CD8-positive, alpha-beta memory T cell (primary cell): ENCODE measurements at regions not wholly inside any gene's neighbourhood (a gene's known extent, or its start where the extent isn't known, plus 50 kb on each side); places are given as distances from the start of the nearest gene placed in this dataset.
A peak's percentile ranks its signal among the peaks of the same experiment; 100 is the strongest.

ENCODE experiments used
- CTCF ChIA-PET: fragments of 350-600 bp; sonication (Branson Sonifier 250); formaldehyde crosslinking; loops from one replicate; lab custom pipeline; 2021; ENCODE audit warnings: antibody characterized with exemption; lab: Charles Lee
- POLR2A ChIA-PET: fragments of 350-600 bp; sonication (Branson Sonifier 250); formaldehyde crosslinking; loops from one replicate; lab custom pipeline; 2021; ENCODE audit warnings: antibody characterized with exemption; lab: Charles Lee
- DNase-seq, 5 donors: peaks; one replicate each; pipeline versions ENCODE4 v3.0.0 to v3.0.0-alpha.2; 2020 to 2022; ENCODE audit warnings: mixed read lengths in 1 of 5
- H3K27ac ChIP-seq: one replicate; pipeline ENCODE4 v1.7.0; 2013; ENCODE audit warnings: low read depth, mild to moderate bottlenecking, low read length, moderate library complexity
- H3K27me3 ChIP-seq: 2 replicates; pipeline ENCODE4 v1.7.0; 2013; ENCODE audit warnings: low read length, mild to moderate bottlenecking; ENCODE audit not compliant: insufficient read depth, poor library complexity, severe bottlenecking
- H3K36me3 ChIP-seq: 2 replicates; pipeline ENCODE4 v1.7.0; 2013; ENCODE audit warnings: mild to moderate bottlenecking, low read length, moderate library complexity; ENCODE audit not compliant: insufficient read depth
- H3K4me1 ChIP-seq: 2 replicates; pipeline ENCODE4 v1.7.0; 2013; ENCODE audit warnings: mild to moderate bottlenecking, low read length, moderate library complexity; ENCODE audit not compliant: insufficient read depth
- H3K4me3 ChIP-seq: 2 replicates; pipeline ENCODE4 v1.7.0; 2013; ENCODE audit warnings: mild to moderate bottlenecking, low read length
- H3K9me3 ChIP-seq: 2 replicates; pipeline ENCODE4 v1.7.0; 2013; ENCODE audit warnings: mild to moderate bottlenecking, low read length
- H3K27ac Mint-ChIP-seq, 8 donors: one replicate each; pipeline ENCODE4 v1.8.0; 2020 to 2021; ENCODE audit warnings: mixed read lengths in 8 of 8, mild to moderate bottlenecking in 6 of 8, inconsistent platforms in 3 of 8, moderate library complexity in 3 of 8
- H3K27me3 Mint-ChIP-seq, 2 donors: one replicate each; pipeline ENCODE4 v1.8.0; 2020 to 2021; ENCODE audit warnings: mixed read lengths in 2 of 2, mild to moderate bottlenecking in 1 of 2, moderate library complexity in 1 of 2
- H3K36me3 Mint-ChIP-seq, 3 donors: one replicate each; pipeline ENCODE4 v1.8.0; 2020 to 2021; ENCODE audit warnings: mixed read lengths in 3 of 3, inconsistent platforms in 1 of 3, mild to moderate bottlenecking in 1 of 3
- H3K4me1 Mint-ChIP-seq, 3 donors: one replicate each; pipeline ENCODE4 v1.8.0; 2020 to 2021; ENCODE audit warnings: mixed read lengths in 3 of 3, inconsistent platforms in 1 of 3, mild to moderate bottlenecking in 1 of 3
- H3K4me3 Mint-ChIP-seq, 7 donors: one replicate each; pipeline ENCODE4 v1.8.0; 2020 to 2021; ENCODE audit warnings: mixed read lengths in 7 of 7, mild to moderate bottlenecking in 6 of 7, moderate library complexity in 4 of 7, inconsistent platforms in 2 of 7
- H3K9me3 Mint-ChIP-seq, 5 donors: one replicate each; pipeline ENCODE4 v1.8.0; 2020 to 2022; ENCODE audit warnings: mixed read lengths in 5 of 5, mild to moderate bottlenecking in 3 of 5, moderate library complexity in 2 of 5, inconsistent platforms in 1 of 5

GRCh38 chr15:31151301-31152233 is 50.0 kb upstream of the TRPM1 start:
- no peaks in the 10 kb centered on the region for H3K4me1 ChIP-seq
- Mint-ChIP-seq H3K9me3 (no peaks in the 10 kb centered on the region), H3K27ac (no peak overlapping the region), H3K27me3 (peaks cover 3 to 9% of the 10 kb centered on the region in 2 donors), H3K4me1 (peaks cover 0 to 6% (median 0%) of the 10 kb centered on the region in 3 donors), H3K4me3 (no peak overlapping the region), H3K36me3 (no peaks in the 10 kb centered on the region)
- DNase-seq, result no peak
- H3K9me3 ChIP-seq, result no peaks in the 10 kb centered on the region
- ChIA-PET CTCF (no interaction called here), POLR2A (no interaction called here)
- no peaks in the 10 kb centered on the region for H3K36me3 ChIP-seq
- no peak overlapping the region for H3K4me3 ChIP-seq
- H3K27ac ChIP-seq, result no peak overlapping the region
- no peaks in the 10 kb centered on the region for H3K27me3 ChIP-seq

GRCh38 chr15:31153531-31153930 is 52.0 kb upstream of the TRPM1 start:
- Mint-ChIP-seq H3K4me3 (no peak overlapping the region), H3K36me3 (no peaks in the 10 kb centered on the region), H3K9me3 (no peaks in the 10 kb centered on the region), H3K4me1 (peaks cover 0 to 6% (median 0%) of the 10 kb centered on the region in 3 donors), H3K27me3 (peaks cover 0 to 9% of the 10 kb centered on the region in 2 donors), H3K27ac (peak overlapping the region in 3 of 8 donors; percentile 19 to 47 (median 37))
- no peaks in the 10 kb centered on the region for H3K9me3 ChIP-seq
- H3K27ac ChIP-seq, result no peak overlapping the region
- no peak overlapping the region for H3K4me3 ChIP-seq
- no peaks in the 10 kb centered on the region for H3K27me3 ChIP-seq
- no peak for DNase-seq
- H3K36me3 ChIP-seq, result no peaks in the 10 kb centered on the region
- POLR2A ChIA-PET, result no interaction called here
- CTCF ChIA-PET, result no interaction called here
- no peaks in the 10 kb centered on the region for H3K4me1 ChIP-seq

GRCh38 chr15:31155151-31155550 is 53.6 kb upstream of the TRPM1 start:
- Histone ChIP-seq H3K9me3 (no peaks in the 10 kb centered on the region), H3K4me3 (no peak overlapping the region), H3K27me3 (no peaks in the 10 kb centered on the region), H3K27ac (no peak overlapping the region), H3K36me3 (no peaks in the 10 kb centered on the region), H3K4me1 (no peaks in the 10 kb centered on the region)
- no peak for DNase-seq
- no peak overlapping the region for H3K4me3 Mint-ChIP-seq
- ChIA-PET CTCF (no interaction called here), POLR2A (no interaction called here)
- H3K4me1 Mint-ChIP-seq, result no peaks in the 10 kb centered on the region
- no peaks in the 10 kb centered on the region for H3K36me3 Mint-ChIP-seq
- H3K27ac Mint-ChIP-seq, result no peak overlapping the region
- no peaks in the 10 kb centered on the region for H3K9me3 Mint-ChIP-seq
- H3K27me3 Mint-ChIP-seq, result peaks cover 0 to 9% of the 10 kb centered on the region in 2 donors

- DNase-seq, result no peak
- no peaks in the 10 kb centered on the region for H3K9me3 ChIP-seq
- no peaks in the 10 kb centered on the region for H3K4me1 ChIP-seq
- Mint-ChIP-seq H3K4me1 (no peaks in the 10 kb centered on the region), H3K9me3 (no peaks in the 10 kb centered on the region), H3K4me3 (no peak overlapping the region), H3K27me3 (peaks cover 0 to 3% of the 10 kb centered on the region in 2 donors), H3K36me3 (no peaks in the 10 kb centered on the region), H3K27ac (no peak overlapping the region)
- H3K36me3 ChIP-seq, result no peaks in the 10 kb centered on the region
- H3K4me3 ChIP-seq, result no peak overlapping the region
- POLR2A ChIA-PET, result no interaction called here
- no peaks in the 10 kb centered on the region for H3K27me3 ChIP-seq
- CTCF ChIA-PET, result interaction anchor here (2.1 kb wide), 1 partner anchor 27 kb away, joined by 6 read pairs; no protein-coding TSS in a partner anchor
- no peak overlapping the region for H3K27ac ChIP-seq
Observed at GRCh38 chr15:31156226-31156625, 54.7 kb upstream of the TRPM1 start.

- Mint-ChIP-seq H3K27ac (no peak overlapping the region), H3K27me3 (peaks cover 0 to under 1% of the 10 kb centered on the region in 2 donors)
Observed at GRCh38 chr15:31156808-31157207, 55.3 kb upstream of the TRPM1 start.

GRCh38 chr15:31157644-31158069 is 56.1 kb upstream of the TRPM1 start:
- H3K27me3 Mint-ChIP-seq, result peaks cover 0 to 1% of the 10 kb centered on the region in 2 donors
- ChIA-PET POLR2A (no interaction called here), CTCF (interaction anchor here (0.8 to 2.1 kb wide), 2 partner anchors 12 to 29 kb away, joined by 3 to 6 read pairs; no protein-coding TSS in a partner anchor)
- no peaks in the 10 kb centered on the region for H3K9me3 Mint-ChIP-seq
- H3K4me3 Mint-ChIP-seq, result no peak overlapping the region
- H3K36me3 Mint-ChIP-seq, result no peaks in the 10 kb centered on the region
- no peak for DNase-seq
- Histone ChIP-seq H3K9me3 (no peaks in the 10 kb centered on the region), H3K4me1 (no peaks in the 10 kb centered on the region), H3K27ac (no peak overlapping the region), H3K36me3 (no peaks in the 10 kb centered on the region), H3K4me3 (no peak overlapping the region), H3K27me3 (no peaks in the 10 kb centered on the region)
- no peaks in the 10 kb centered on the region for H3K4me1 Mint-ChIP-seq
- no peak overlapping the region for H3K27ac Mint-ChIP-seq

More at GRCh38 chr15:31156808-31157207, 55.3 kb upstream of the TRPM1 start:
- Histone ChIP-seq H3K27me3 (no peaks in the 10 kb centered on the region), H3K27ac (no peak overlapping the region), H3K9me3 (no peaks in the 10 kb centered on the region), H3K4me3 (no peak overlapping the region), H3K4me1 (no peaks in the 10 kb centered on the region), H3K36me3 (no peaks in the 10 kb centered on the region)
- no peaks in the 10 kb centered on the region for H3K9me3 Mint-ChIP-seq
- H3K4me3 Mint-ChIP-seq, result no peak overlapping the region
- no peaks in the 10 kb centered on the region for H3K36me3 Mint-ChIP-seq
- CTCF ChIA-PET, result interaction anchor here (2.1 kb wide), 1 partner anchor 28 kb away, joined by 6 read pairs; no protein-coding TSS in a partner anchor
- no peaks in the 10 kb centered on the region for H3K4me1 Mint-ChIP-seq
- no peak for DNase-seq
- POLR2A ChIA-PET, result no interaction called here

- H3K27me3 Mint-ChIP-seq, result peaks cover 4 to 7% of the 10 kb centered on the region in 2 donors
- no peak for DNase-seq
- H3K4me1 ChIP-seq, result no peaks in the 10 kb centered on the region
- peaks cover 0 to 2% (median 0%) of the 10 kb centered on the region in 3 donors for H3K4me1 Mint-ChIP-seq
- no peak overlapping the region for H3K27ac Mint-ChIP-seq
- H3K4me3 Mint-ChIP-seq, result no peak overlapping the region
- POLR2A ChIA-PET, result no interaction called here
- H3K27me3 ChIP-seq, result no peaks in the 10 kb centered on the region
- CTCF ChIA-PET, result no interaction called here
- H3K4me3 ChIP-seq, result no peak overlapping the region
- H3K9me3 Mint-ChIP-seq, result no peaks in the 10 kb centered on the region
- no peaks in the 10 kb centered on the region for H3K36me3 Mint-ChIP-seq
- H3K9me3 ChIP-seq, result no peaks in the 10 kb centered on the region
- H3K36me3 ChIP-seq, result no peaks in the 10 kb centered on the region
- no peak overlapping the region for H3K27ac ChIP-seq
Observed at GRCh38 chr15:31158858-31159569, 57.5 kb upstream of the TRPM1 start.

GRCh38 chr15:31159837-31160236 is 58.3 kb upstream of the TRPM1 start:
- DNase-seq, result no peak
- ChIA-PET POLR2A (no interaction called here), CTCF (no interaction called here)
- Mint-ChIP-seq H3K36me3 (no peaks in the 10 kb centered on the region), H3K27ac (no peak overlapping the region), H3K27me3 (peaks cover 4 to 7% of the 10 kb centered on the region in 2 donors), H3K4me1 (peaks cover 0 to 2% (median 0%) of the 10 kb centered on the region in 3 donors), H3K4me3 (no peak overlapping the region), H3K9me3 (no peaks in the 10 kb centered on the region)
- no peaks in the 10 kb centered on the region for H3K4me1 ChIP-seq
- H3K9me3 ChIP-seq, result no peaks in the 10 kb centered on the region
- no peak overlapping the region for H3K4me3 ChIP-seq
- no peaks in the 10 kb centered on the region for H3K36me3 ChIP-seq
- no peak overlapping the region for H3K27ac ChIP-seq
- no peaks in the 10 kb centered on the region for H3K27me3 ChIP-seq
